NCI-H2107 treated with DMSO at 0.1 percent for 48 hours (cell line): ENCODE measurements at regions not wholly inside any gene's neighbourhood (a gene's known extent, or its start where the extent isn't known, plus 50 kb on each side); places are given as distances from the start of the nearest gene placed in this dataset.
"Not testable (repeated sequence)": the region's sequence is repeated elsewhere in the genome, so short reads cannot be mapped to it uniquely, and the experiment has no call there.

Experiments used
- DNase-seq: peaks from one replicate; lab custom pipeline; 2025; ENCODE audit not compliant: unreplicated experiment; lab: John Stamatoyannopoulos, UW

DNA sequence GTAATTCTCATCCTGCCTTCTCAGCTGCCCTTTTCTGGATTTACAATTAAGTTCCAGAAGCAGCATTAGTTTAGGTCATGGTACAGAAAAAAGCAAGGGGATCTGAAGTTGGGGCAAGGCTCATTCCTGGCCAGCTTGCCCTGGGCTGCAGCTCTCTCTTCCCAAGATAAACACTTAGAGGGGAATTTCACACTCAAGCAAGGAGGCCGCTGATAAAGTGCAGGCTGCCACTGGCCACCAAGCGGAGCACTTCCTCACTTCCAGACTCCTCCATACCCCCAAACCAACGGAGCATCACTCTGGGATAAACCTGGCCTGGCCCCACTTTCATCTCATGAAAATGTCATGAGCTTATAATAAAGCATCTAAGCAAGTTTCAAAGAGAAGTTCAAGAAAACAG is 445.5 kb upstream of the MKI67 start:
- DNase-seq, result no peak

DNA sequence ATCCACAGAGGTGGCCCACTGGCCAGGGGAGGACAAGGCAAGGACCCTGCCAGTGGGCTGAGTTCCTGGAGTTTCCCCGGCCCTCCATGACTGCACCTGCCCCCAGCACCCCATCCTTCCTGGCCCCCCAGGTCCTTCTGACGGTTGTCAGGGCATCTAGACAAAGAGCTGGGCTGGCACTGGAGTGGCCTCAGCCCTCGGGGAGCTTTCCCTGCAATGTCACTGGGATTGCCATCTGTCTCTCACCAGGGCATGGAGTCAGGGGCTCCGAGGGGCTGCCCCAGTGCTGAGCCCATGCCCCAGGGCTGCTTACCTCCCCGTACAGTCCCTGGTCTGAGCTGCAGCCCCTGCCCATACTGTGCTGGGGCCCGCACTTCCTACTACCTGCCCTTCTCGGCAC is 446.5 kb upstream of the MKI67 start:
- DNase-seq, result no peak

DNA sequence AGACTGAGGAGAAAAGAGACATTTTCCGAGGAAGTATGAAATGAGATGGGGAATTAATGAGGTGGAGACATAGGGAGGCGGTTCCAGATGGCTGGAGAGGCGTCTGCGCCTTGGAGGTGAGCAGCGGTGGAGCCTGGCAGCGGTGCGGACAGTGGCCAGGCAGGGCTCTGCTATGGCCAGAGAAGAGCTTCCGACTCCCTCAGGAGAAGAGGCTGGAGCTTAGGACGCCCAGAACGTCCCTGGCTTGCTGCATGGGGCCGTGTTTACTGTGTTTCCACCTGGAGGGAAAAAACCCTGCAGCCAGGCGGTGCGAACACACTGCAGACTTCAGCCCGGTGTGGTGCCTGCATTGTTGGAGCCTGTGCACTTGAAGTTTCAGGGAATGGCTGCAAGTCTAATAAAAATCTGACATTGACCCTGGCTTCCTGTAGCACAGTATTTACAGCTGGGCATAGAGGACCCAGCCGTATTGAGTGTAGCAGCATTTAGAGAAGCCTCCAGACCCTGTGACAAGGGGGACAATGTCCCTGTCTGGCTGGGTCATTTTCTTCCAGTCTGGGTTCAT is 447.1 kb upstream of the MKI67 start:
- DNase-seq, result no peak

DNA sequence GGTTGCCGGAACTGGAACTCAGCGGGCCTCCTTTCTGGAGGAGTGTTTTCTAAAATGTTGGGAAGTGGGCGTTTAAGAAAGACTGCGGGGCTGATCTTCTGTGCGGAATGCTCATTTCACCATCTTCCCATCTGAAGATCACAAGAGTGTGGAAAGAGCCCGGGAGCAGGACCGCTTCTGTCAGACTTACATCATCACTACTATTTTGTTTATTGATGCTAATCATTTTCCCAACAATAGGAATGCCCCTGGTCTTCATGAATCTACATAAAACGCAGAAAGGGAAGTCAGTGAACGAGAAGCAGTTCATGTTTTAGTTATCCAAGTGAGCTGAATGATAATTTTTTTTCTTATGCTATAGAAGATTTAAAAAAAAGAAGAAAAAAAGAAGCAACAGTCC is 447.8 kb upstream of the MKI67 start:
- DNase-seq, result no peak

DNA sequence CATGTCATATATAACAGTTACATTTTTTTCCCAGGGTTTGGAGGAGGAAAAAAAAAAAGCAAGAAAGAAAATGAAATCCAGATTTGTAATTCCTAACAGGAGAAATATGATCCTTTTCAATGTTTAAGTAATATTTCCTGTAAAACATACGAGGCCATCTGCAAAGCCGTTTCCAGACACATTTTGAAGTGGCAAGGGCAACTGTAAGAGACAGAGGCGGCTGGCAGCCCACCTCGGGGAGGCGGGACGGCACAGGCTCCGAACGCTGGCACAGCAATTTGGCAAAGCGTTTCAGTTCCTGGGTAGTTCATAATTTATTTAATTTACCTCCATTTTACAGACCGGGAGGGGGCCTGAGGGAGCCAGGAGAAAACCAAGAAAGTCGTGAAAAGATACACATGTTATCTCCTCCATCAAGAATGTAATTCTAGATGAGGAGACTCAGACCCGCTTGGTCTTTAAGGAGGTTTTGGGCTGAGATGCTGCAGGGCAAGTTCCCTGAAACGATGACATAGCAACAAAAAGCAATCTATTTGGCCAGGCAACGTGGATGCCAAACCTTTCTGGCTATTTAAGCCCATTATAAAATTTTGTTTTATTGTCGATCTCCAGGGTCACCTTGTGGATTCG is 448.5 kb upstream of the MKI67 start:
- no peak for DNase-seq

DNA sequence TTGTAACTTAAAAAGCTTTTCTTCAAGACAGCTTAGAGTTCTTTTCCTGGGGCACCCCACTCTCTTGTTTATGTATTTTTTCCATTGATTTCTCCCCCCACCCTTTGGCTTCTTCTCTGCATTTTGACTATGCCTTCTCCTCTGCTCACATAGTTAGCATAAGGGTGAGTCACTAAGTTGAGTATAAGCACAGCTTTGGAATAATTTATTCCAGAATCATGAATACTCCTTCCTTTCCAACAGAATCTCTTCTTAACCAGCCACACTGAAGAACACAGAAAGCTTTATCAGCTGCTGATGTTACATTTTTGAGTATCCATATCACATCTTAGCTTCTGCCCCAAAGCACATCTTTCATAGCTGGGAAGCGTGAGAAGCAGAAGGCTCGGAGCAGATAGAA is 449.5 kb upstream of the MKI67 start:
- DNase-seq, result no peak

DNA sequence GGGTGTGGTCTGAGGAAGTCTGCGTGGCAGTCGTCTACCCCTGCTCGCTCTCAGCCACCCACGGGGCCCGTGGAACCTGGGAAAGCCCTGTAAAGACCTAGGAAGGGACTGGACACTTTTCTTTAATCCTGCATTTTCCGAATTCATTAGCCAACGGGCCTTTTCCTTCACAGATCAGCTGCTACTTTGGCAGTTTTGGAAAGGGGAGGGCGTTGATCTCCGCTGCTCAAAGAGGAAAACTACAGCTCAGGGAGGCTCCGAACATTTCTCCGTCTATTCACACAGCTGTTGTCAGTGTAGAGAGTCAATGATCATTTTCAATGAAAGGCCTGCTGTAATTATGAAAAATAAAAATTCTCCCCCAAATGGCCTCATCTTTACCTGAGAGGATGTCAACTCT is 450.1 kb upstream of the MKI67 start:
- DNase-seq, result no peak

DNA sequence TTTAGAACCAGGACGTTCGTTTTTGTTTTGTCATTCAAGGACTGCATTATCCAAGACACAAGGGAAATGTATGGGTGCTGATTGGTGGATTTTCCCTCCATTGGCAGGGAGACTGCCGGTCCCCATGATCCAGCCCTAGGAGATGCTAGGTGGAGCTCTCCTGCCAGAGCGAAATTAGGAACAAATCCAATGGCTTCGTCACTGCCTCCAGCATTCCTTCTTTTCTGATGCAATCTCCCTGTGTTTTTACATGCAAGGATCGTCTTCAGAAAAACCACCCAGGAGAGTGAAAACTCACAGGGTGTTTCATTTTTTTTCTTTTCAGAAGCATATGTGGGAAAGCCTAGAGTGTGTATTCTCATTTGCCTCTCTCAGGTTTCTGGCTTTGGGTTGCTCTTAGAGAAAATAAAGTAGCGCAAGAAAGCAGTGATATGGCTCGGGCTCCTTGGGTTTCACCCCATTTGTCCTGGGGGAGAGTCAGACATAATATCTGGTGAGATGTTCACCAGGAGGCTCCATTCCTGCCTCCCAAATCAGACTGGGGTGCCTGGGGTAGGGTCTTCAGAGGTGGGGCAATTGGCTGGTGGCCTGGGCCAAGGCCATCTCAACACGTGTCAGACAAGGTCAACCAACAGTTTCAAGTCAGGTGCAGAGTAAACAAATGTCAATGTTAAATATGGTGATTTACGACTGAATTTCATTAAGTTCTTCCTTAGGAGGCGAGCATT is 450.9 kb upstream of the MKI67 start:
- no peak for DNase-seq

DNA sequence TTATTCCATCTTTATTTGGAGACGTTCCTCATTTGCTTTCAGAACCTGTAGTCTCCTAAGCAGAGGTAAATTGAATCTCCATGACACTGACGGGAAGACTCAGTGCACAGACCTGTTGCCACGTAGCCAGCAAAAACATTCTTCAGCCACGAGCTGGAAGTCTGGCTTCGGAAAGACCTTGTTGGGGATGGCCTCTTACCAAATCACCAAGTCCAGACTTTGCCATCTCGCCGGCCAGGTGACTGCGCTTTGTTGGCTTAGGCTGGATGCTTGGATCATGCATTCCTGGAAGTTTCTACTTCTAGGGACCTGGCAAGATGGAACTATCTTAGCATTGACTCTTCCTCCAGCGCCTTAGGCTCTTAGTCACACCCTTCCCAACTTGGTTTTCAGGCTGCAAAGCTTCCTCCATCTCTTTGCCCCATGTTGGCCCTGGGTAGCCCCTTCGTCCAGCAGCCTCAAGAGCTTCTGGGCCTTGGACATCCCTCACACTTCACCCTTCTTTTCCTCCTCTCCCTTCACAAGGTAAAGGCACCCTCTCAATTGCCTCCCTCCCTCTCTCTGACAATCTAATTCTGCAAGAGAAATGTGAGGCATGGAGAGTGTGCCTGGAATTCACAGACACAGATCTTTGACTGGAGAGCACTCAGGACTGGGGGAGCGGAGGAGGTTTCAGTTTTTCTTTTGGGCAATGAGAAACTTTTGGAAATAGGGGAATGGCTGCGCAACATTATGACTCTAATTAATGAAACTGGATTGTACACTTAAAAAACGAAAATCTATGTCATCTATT is 451.9 kb upstream of the MKI67 start:
- no peak for DNase-seq

DNA sequence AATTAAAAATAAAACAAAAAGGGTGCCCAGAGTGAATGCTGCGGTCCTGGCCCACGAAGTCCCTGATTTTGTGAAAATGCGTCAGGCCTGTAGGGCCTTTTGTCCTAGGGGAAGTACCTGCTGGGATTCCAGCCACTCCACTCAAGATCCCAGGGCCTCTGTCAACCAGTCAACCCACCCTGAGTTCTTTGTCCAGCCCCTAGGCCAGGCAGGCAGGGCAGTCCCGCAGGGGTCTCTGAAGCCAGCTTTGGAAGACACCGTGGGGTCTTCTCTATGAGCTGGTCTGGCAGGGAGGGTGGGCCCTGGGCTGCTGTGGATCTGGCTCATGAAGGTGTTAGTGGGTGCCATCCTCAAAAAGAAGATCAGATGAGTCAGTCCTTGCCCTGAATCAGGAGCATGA is 452.5 kb upstream of the MKI67 start:
- no peak for DNase-seq

DNA sequence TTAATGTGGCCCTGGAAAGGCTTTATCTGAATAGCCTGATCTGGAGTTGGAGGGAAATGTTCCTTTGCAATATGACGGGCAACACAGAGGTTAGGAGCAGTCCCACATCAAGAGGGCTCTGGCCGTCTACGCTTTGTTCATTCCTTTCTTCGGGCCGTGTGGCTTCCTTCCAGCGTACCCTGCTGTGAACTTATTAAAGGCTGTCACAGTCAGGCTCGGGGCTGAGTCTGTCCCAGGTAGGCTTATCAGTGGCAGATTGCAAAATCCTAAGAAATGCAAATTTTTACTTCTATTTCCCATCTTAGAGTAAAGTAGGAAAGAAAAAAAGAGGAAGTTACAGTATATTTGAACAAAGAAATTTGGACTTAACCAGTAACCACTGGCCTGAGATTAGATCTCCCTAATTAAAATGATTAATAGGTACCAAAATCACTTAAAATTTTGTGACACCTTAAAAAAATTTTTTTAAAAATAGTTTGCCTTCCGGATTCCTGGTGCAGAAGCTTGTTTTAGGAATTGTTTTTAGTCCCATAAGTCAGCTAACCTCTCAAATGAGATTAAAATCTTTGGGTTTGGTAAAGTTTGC is 453.1 kb upstream of the MKI67 start:
- no peak for DNase-seq

DNA sequence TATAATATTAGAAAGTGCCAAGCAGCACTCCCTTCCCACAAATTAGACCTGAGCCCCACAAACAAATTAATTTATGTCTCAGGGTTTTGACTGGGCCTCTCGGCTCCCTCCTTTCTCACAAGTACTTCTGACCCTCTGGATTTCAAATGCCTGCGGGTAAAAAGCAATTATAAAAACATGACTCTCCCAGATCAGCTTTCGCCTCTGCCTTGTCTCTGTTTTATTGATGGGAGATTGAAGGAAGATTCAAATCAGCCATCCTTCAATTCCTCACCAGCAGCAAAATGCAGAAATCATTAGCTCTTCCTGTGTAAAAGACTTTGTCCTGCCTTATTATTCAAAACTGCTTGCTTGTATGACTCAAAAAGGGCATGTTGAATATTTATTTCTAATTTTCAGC is 453.7 kb upstream of the MKI67 start:
- DNase-seq, result no peak

DNA sequence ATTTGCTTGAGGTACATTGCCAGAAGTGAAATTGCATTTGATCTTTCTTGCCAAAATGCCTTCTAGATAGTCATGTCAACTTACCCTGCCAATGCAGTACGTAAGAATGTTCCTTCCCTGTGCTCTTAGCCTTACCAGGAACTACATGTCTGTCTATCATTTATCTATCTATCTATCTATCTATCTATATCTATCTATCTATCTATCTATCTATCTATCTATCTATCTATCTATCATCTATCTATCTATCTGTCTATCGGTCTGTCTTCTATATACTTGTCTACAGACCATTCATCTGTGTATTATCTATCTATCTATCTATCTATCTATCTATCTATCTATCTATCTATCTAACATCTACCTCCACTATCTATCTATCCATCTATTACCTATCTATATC is 456.9 kb upstream of the MKI67 start:
- not testable (repeated sequence) for DNase-seq

DNA sequence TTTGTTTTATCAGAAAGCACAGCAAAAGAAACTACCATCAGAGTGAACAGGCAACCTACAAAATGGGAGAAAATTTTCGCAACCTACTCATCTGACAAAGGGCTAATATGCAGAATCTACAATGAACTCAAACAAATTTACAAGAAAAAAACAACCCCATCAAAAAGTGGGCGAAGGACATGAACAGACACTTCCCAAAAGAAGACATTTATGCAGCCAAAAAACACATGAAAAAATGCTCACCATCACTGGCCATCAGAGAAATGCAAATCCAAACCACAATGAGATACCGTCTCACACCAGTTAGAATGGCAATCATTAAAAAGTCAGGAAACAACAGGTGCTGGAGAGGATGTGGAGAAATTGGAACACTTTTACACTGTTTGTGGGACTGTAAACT is 460.4 kb upstream of the MKI67 start:
- not testable (repeated sequence) for DNase-seq

DNA sequence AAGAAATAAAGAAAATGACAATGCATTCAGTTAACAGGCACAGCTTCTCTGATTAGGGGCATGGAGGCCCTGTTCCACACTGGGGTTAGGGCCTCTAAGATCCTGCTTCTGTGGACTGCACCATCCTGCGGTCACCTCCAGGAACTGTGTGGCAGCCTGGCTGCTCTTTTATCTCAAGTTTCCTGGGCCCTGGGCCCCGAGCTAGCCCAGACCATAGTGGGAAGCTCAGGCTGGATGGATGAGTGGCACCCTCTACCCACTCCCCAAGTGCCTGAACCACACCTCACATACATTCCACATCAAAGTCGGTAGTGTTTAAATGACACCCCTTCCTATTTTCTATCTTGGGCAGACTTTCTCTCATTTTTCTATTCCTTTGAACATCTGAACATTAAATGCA is 461.5 kb upstream of the MKI67 start:
- DNase-seq, result no peak

DNA sequence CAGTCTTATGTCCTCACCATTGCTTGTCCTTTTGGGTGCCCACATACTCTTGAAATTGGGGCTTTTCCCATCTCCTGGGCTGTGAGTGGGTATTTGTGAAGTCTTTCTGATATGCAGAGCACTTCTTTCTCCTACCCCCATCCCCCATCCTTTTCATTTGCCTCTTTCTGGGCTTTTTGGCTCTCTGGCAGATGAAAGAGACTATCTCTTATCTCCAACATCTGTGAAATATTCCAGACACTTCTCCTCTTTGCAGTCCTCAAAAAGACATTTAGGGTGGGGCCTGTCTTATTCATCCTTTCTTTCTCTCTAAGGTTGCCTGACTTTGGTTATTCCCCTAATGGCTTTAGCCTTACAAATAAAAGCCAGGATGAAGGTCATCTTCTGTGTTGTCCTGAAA is 462.2 kb upstream of the MKI67 start:
- DNase-seq, result no peak

DNA sequence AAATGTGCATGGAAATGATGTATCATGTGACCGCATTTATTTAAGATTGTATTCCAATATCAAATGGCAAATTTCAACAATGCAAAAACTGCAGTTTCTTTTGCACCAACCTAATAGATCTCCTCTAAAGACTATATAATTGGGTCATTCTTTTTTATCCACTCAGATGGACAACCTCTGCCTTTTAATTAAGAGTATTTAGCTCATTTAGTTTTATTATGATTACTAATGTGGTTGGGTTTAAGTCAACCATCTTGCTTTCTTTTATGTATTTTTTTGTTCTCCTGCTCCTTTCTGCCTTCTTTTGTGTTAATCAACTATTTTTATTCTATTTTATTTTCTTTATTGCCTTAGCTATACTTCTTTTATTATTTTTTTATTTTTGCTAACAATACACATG is 468.5 kb upstream of the MKI67 start:
- no peak for DNase-seq

DNA sequence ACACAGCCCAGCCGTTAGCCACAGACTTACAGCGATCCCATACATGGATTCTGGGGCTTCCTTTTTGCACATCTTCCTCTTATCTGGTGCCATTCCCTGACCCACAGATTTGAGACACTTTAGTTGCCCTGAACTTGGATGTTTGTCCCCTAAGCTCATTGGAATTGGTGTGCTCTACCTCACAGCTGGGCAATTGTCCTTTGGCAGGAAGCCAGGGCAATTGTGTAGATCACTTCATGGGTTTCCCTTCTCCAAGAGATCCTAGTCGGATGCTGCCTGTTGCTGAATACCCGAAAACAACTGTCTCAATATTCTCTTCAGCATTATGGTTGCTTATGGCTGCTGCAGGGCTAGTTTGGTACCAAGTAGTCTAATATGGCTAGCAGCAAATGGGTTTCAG is 470.7 kb upstream of the MKI67 start:
- no peak for DNase-seq

DNA sequence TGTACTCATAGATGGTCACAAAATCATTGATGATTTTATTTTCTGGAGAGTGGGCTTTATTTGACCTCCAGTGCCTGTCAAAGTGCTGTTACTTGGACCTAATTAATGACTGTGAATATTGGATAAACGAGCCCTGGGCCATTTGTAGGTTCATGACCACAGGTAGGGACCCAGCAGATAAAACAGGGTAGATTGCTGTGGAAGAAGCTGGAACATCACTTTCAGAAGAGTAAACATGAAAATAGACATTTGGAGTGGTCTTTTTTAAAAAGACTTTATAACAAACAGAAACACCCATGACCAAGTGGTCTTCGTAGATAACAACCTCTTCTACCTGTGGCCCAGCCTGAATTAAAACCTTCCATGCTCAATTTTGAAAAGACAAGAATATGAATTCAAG is 472.8 kb upstream of the MKI67 start:
- DNase-seq, result no peak

DNA sequence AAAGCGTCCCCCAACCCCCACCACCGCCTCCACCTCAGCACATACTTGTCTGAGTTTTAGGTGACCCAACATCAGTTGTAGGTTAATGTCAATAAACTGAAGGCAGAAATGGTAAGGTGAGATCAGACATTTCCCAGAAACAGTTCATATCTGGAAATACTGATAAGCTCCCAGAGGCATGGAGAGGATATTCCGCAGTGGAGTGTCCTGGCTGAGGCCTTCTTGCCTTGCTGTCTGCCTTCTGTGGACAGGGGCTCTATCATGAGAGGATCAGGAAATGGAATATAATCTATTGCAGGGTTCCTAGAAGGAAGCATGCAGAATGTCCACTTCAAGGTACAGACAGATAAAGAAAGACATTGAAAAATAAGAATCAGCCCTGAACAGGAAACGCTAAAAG is 473.3 kb upstream of the MKI67 start:
- DNase-seq, result no peak

DNA sequence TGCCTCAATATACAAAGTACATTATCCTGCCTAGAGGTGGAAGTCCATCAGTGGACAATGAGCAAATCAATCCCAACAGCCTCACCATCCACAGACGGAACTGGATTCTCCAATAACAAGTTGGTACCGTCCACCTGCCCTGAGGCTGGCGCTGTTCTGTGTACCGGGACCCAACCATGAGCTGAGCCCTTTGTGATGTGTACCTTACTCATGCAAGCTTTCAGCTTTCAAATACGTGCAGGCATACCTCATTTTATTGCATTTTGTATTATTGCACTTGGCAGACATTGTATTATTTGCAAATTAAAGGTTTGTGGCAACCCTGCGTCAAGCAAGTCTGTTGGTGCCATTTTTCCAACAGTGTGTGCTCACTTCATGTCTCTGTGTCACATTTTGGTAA is 476.0 kb upstream of the MKI67 start:
- DNase-seq, result no peak

DNA sequence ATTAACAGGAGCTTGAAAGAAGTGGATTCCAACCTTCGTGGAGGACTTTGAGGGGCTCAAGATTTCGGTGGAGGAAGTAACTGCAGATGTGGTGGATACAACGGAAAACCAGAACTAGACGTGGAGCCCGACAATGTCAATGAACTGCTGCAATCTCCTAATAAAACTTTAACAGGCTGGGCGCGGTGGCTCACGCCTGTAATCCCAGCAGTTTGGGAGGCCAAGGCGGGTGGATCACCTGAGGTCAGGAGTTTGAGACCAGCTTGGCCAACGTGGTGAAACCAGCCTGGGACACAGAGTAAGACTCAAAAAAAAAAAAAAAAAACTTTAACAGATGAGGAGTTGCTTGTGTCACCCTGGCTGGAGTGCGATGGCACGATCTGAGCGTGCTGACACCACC is 477.8 kb upstream of the MKI67 start:
- no peak for DNase-seq
